ENCODE measurements at regions not wholly inside any gene's neighbourhood (a gene's known extent, or its start where the extent isn't known, plus 50 kb on each side); places are given as distances from the start of the nearest gene placed in this dataset.

GRCh38 chr4:148514041-148514440 lies 71.8 kb upstream of the NR3C2 start:
- H3K4me1 ChIP-seq, result peaks cover 0 to 15% (median 7%) of the 10 kb centered on the region in 9 donors
- no peak overlapping the region for H3K4me3 ChIP-seq
- no peak for TF ChIP-seq CTCF (IDR thresholded peaks at IDR 0.05)
- WGBS, 2 donors, result 65 to 66% methylated on average over 1 of the region's 1 CpG
- H3K36me3 ChIP-seq, result no peaks in the 10 kb centered on the region
- intact Hi-C loops (cut with DNase I), result no loop called here
- peak overlapping the region in 1 of 10 donors; percentile 46 for H3K27ac ChIP-seq
- H3K9me3 ChIP-seq, result peaks cover 0 to 22% (median 0%) of the 10 kb centered on the region in 11 donors
- ATAC-seq (no peak), DNase-seq (no peak)
- H3K27me3 ChIP-seq, result no peaks in the 10 kb centered on the region

GRCh38 chr4:148510211-148510610 lies 68.0 kb upstream of the NR3C2 start:
- H3K4me1 ChIP-seq, result peaks cover 0 to 14% (median 7%) of the 10 kb centered on the region in 9 donors
- no peak overlapping the region for H3K27ac ChIP-seq
- no peaks in the 10 kb centered on the region for H3K9me3 ChIP-seq
- ATAC-seq (no peak), DNase-seq (no peak)
- 94 to 97% methylated on average over 2 of the region's 2 CpGs for WGBS, 2 donors
- H3K36me3 ChIP-seq, result no peaks in the 10 kb centered on the region
- H3K27me3 ChIP-seq, result no peaks in the 10 kb centered on the region
- TF ChIP-seq CTCF (IDR thresholded peaks at IDR 0.05), result no peak
- H3K4me3 ChIP-seq, result no peak overlapping the region
- intact Hi-C loops (cut with DNase I), result no loop called here

GRCh38 chr4:148503681-148504080 lies 61.5 kb upstream of the NR3C2 start:
- no peak overlapping the region for H3K27ac ChIP-seq
- no peak for DNase-seq
- H3K27me3 ChIP-seq, result no peaks in the 10 kb centered on the region
- H3K9me3 ChIP-seq, result peaks cover 0 to 8% (median 0%) of the 10 kb centered on the region in 11 donors
- ATAC-seq, result no peak
- no peaks in the 10 kb centered on the region for H3K4me1 ChIP-seq
- H3K4me3 ChIP-seq, result no peak overlapping the region
- intact Hi-C loops (cut with DNase I), result no loop called here
- no peaks in the 10 kb centered on the region for H3K36me3 ChIP-seq
- TF ChIP-seq CTCF (IDR thresholded peaks at IDR 0.05), result no peak
- 42 to 85% methylated on average over 1 of the region's 1 CpG for WGBS, 2 donors

- Histone ChIP-seq H3K27me3 (no peaks in the 10 kb centered on the region), H3K9me3 (peaks cover 0 to 16% (median 0%) of the 10 kb centered on the region in 11 donors), H3K4me1 (no peaks in the 10 kb centered on the region), H3K36me3 (no peaks in the 10 kb centered on the region), H3K27ac (no peak overlapping the region), H3K4me3 (no peak overlapping the region)
- ATAC-seq (no peak), DNase-seq (no peak)
- TF ChIP-seq CTCF (IDR thresholded peaks at IDR 0.05), result no peak
- intact Hi-C loops (cut with DNase I), result no loop called here
- WGBS, 2 donors, result 57 to 63% methylated on average over 2 of the region's 2 CpGs
Observed at GRCh38 chr4:148497258-148497657, 55.0 kb upstream of the NR3C2 start.
